ENCODE measurements at regions not wholly inside any gene's neighbourhood (a gene's known extent, or its start where the extent isn't known, plus 50 kb on each side); places are given as distances from the start of the nearest gene placed in this dataset.

- TF ChIP-seq CTCF (IDR thresholded peaks at IDR 0.05; ENCODE audit: extremely low read depth in 1 of 2, insufficient read depth in 1 of 2, low read depth in 1 of 2, low read length in 2 of 2) (no peak), POLR2A (IDR thresholded peaks at IDR 0.05; ENCODE audit: low read depth, low read length) (no peak), POLR2AphosphoS5 (IDR thresholded peaks at IDR 0.05; ENCODE audit: insufficient read depth, low read depth, low read length) (no peak), JUN (IDR thresholded peaks at IDR 0.05; ENCODE audit: borderline replicate concordance, insufficient read depth, insufficient read length, low read depth) (no peak), EZH2 (IDR thresholded peaks at IDR 0.05; ENCODE audit: borderline replicate concordance, low read depth, low read length, severe bottlenecking) (no peak), MAX (IDR thresholded peaks at IDR 0.05; ENCODE audit: insufficient read depth, insufficient read length) (no peak), GATA2 (IDR thresholded peaks at IDR 0.05; ENCODE audit: insufficient read depth, insufficient read length, low read depth, low read length) (no peak)
These were observed 212.1 kb upstream of the RMST start for GRCh38 chr12:97250483-97250882.
